ENCODE measurements at regions not wholly inside any gene's neighbourhood (a gene's known extent, or its start where the extent isn't known, plus 50 kb on each side); places are given as distances from the start of the nearest gene placed in this dataset.

GRCh38 chr7:25632616-25633015 lies 404.3 kb upstream of the NPVF start:
- CTCF ChIA-PET, result no interaction called here
- no peak for TF ChIP-seq CTCF (IDR thresholded peaks at IDR 0.05; ENCODE audit: insufficient read depth, low read length, missing control alignments)

GRCh38 chr7:25633426-25634036 lies 405.2 kb upstream of the NPVF start:
- no peak for DNase-seq (ENCODE audit: low read depth, low spot score)
- H3K4me3 ChIP-seq (ENCODE audit: low read depth, low read length), result no peak overlapping the region
- ChIA-PET POLR2A (no interaction called here), CTCF (no interaction called here)
- TF ChIP-seq CTCF (IDR thresholded peaks at IDR 0.05; ENCODE audit: insufficient read depth, low read length, missing control alignments), result no peak

More at GRCh38 chr7:25632616-25633015, 404.3 kb upstream of the NPVF start:
- H3K4me3 ChIP-seq (ENCODE audit: low read depth, low read length), result no peak overlapping the region
- no peak for DNase-seq (ENCODE audit: low read depth, low spot score)
- POLR2A ChIA-PET, result no interaction called here

GRCh38 chr7:25636168-25636567 lies 407.9 kb upstream of the NPVF start:
- CTCF ChIA-PET, result no interaction called here
- DNase-seq (ENCODE audit: low read depth, low spot score), result no peak

GRCh38 chr7:25636871-25637283 lies 408.6 kb upstream of the NPVF start:
- no peak for TF ChIP-seq CTCF (IDR thresholded peaks at IDR 0.05; ENCODE audit: insufficient read depth, low read length, missing control alignments)
- no peak overlapping the region for H3K4me3 ChIP-seq (ENCODE audit: low read depth, low read length)
- ChIA-PET POLR2A (no interaction called here), CTCF (no interaction called here)
- no peak for DNase-seq (ENCODE audit: low read depth, low spot score)

More at GRCh38 chr7:25636168-25636567, 407.9 kb upstream of the NPVF start:
- H3K4me3 ChIP-seq (ENCODE audit: low read depth, low read length), result no peak overlapping the region
- no peak for TF ChIP-seq CTCF (IDR thresholded peaks at IDR 0.05; ENCODE audit: insufficient read depth, low read length, missing control alignments)
- POLR2A ChIA-PET, result no interaction called here

- ChIA-PET CTCF (no interaction called here), POLR2A (no interaction called here)
- DNase-seq (ENCODE audit: low read depth, low spot score), result no peak
These were observed 409.8 kb upstream of the NPVF start for GRCh38 chr7:25638068-25638467.

GRCh38 chr7:25638590-25639244 lies 410.4 kb upstream of the NPVF start:
- TF ChIP-seq CTCF (IDR thresholded peaks at IDR 0.05; ENCODE audit: insufficient read depth, low read length, missing control alignments), result no peak
- POLR2A ChIA-PET, result no interaction called here
- CTCF ChIA-PET, result no interaction called here
- no peak overlapping the region for H3K4me3 ChIP-seq (ENCODE audit: low read depth, low read length)
- no peak for DNase-seq (ENCODE audit: low read depth, low spot score)

More at GRCh38 chr7:25638068-25638467, 409.8 kb upstream of the NPVF start:
- no peak for TF ChIP-seq CTCF (IDR thresholded peaks at IDR 0.05; ENCODE audit: insufficient read depth, low read length, missing control alignments)
- H3K4me3 ChIP-seq (ENCODE audit: low read depth, low read length), result no peak overlapping the region

Measured in AG04449 (cell line).